ENCODE measurements at regions not wholly inside any gene's neighbourhood (a gene's known extent, or its start where the extent isn't known, plus 50 kb on each side); places are given as distances from the start of the nearest gene placed in this dataset.

DNA sequence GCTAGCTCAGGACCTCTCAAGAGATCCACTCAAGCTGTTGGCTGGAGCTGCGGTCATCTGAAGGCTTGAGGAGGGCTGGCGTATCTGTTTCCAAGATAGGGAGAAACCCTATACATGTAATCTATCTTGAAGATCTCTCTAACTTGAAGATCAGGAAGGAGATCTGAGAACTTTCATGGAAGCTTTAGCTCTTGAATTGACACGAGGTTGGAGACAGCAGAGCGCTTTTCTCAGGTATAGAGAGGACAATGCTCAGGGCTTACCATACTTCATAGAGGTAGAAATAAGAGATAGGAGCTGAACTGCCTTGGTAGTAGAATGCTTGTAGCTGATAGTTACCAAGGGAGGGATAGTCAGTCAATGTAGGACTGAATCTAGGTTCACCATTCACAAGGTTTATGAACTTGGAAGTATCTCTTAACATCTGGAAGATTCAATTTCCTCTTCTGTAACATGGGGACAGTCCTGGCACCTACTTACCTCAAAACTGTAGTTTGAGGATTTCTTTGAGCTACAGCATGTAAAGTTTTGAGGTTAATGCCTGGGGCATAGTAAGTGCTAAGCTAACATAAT is 267.0 kb upstream of the MAF start:
- Mint-ChIP-seq H3K27me3 (no peaks in the 10 kb centered on the region), H3K27ac (no peak overlapping the region), H3K4me1 (no peaks in the 10 kb centered on the region), H3K9me3 (no peaks in the 10 kb centered on the region), H3K36me3 (ENCODE audit: low read depth) (no peaks in the 10 kb centered on the region), H3K4me3 (no peak overlapping the region)
- ChIA-PET POLR2A (interaction anchor here (0.7 kb wide), 1 partner anchor 597 kb away, joined by 4 read pairs; no protein-coding TSS in a partner anchor), CTCF (no interaction called here)
- TF ChIP-seq, protein P1, sequence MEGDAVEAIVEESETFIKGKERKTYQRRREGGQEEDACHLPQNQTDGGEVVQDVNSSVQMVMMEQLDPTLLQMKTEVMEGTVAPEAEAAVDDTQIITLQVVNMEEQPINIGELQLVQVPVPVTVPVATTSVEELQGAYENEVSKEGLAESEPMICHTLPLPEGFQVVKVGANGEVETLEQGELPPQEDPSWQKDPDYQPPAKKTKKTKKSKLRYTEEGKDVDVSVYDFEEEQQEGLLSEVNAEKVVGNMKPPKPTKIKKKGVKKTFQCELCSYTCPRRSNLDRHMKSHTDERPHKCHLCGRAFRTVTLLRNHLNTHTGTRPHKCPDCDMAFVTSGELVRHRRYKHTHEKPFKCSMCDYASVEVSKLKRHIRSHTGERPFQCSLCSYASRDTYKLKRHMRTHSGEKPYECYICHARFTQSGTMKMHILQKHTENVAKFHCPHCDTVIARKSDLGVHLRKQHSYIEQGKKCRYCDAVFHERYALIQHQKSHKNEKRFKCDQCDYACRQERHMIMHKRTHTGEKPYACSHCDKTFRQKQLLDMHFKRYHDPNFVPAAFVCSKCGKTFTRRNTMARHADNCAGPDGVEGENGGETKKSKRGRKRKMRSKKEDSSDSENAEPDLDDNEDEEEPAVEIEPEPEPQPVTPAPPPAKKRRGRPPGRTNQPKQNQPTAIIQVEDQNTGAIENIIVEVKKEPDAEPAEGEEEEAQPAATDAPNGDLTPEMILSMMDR (IDR thresholded peaks at IDR 0.05), result no peak
- no peak for ATAC-seq (ENCODE audit: low read depth)
- intact Hi-C loops (cut with micrococcal nuclease), result no loop called here
- no peak for DNase-seq

DNA sequence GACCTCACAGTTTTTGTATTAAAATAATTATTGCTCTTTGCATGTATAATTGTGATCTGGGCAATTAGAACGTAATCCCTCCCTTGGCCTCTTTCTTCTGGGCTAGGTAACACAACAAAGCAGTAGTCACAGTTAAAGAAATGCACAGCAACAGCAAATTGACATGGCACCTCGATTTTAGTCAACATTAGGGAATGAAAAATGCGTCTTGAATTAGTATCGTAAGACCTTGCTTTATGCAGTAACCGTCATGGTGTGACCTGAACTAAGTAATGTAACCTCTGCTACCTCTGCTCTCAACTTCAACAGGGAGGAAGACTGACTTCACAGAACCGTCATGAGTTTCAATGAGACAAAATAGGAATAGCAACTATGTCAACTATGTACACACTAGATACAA is 265.4 kb upstream of the MAF start:
- Mint-ChIP-seq H3K36me3 (ENCODE audit: low read depth) (no peaks in the 10 kb centered on the region), H3K9me3 (no peaks in the 10 kb centered on the region), H3K4me3 (no peak overlapping the region), H3K27ac (no peak overlapping the region), H3K27me3 (no peaks in the 10 kb centered on the region), H3K4me1 (no peaks in the 10 kb centered on the region)
- POLR2A ChIA-PET, result no interaction called here
- intact Hi-C loops (cut with micrococcal nuclease), result no loop called here
- TF ChIP-seq, protein P1 (IDR thresholded peaks at IDR 0.05), result no peak
- CTCF ChIA-PET, result no interaction called here
- ATAC-seq (ENCODE audit: low read depth), result no peak
- no peak for DNase-seq

DNA sequence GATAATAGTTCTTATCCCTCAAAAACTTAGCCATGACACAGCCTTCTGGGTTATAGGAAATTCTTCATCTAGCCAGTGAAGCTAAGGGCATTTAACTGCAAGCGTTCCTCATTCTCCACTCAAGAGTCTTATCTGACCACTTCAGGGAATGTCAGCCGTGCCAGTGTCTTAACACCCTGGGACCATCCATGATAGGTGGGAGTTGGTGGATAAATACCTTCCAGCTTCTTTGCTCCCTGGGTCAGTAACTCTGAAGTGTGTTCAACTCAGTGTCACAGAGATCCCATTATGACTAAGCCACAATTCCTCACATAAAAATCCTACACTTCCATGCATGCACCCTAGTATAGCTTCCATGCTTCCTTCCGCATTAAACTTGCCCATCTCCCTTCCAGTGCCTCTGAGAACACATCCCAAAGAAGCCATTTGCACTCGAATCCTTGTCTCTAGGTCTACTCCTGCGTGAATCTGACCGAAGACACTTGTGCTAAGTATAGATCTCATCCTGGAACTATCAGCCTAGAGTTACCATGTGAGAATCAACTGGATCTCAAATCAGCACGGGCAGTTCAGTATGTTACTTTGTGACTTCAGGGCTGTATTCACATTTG is 264.3 kb upstream of the MAF start:
- intact Hi-C loops (cut with micrococcal nuclease), result no loop called here

DNA sequence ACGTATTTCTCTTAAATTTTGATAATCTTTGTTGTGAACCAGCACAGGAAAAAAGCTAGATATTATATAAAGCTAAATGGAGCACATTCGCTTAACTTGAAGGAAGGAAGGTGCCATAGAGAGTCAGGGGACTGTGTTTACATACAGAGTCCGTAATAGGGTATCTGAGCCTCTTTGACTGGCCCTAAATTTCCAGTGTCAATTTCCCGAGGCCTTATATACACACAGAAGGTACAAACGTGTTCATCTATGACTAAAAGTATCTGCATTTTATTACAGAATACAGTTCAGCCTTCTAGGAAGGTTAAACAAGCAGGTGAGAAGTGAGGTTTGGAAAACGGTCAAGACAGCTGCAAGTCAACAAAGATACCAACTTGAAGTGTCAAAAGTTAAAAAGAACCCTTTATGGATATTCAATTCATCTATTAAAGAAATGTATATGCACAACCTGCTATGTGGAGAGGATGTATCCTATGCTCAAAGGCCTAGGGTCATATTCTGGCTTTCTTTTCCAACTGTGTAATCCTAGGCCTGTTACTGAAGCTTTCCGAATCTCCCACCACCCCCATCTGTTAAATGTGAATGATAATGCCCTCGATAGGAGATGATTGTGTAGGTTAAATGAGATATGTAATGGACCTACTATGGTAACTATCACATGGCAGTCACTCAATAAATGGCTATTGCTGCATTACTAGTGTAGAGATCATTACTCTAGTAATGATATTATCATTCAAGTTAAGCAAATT is 263.7 kb upstream of the MAF start:
- H3K36me3 Mint-ChIP-seq (ENCODE audit: low read depth), result no peaks in the 10 kb centered on the region
- no peak overlapping the region for H3K4me3 Mint-ChIP-seq
- no peaks in the 10 kb centered on the region for H3K4me1 Mint-ChIP-seq
- ChIA-PET POLR2A (no interaction called here), CTCF (no interaction called here)
- no peak overlapping the region for H3K27ac Mint-ChIP-seq
- DNase-seq, result no peak
- TF ChIP-seq, protein P1 (IDR thresholded peaks at IDR 0.05), result no peak
- no peak for ATAC-seq (ENCODE audit: low read depth)
- no peaks in the 10 kb centered on the region for H3K27me3 Mint-ChIP-seq
- intact Hi-C loops (cut with micrococcal nuclease), result no loop called here
- no peaks in the 10 kb centered on the region for H3K9me3 Mint-ChIP-seq

More for the DNA sequence above, 264.3 kb upstream of the MAF start:
- Mint-ChIP-seq H3K4me3 (no peak overlapping the region), H3K27ac (no peak overlapping the region), H3K4me1 (no peaks in the 10 kb centered on the region), H3K36me3 (ENCODE audit: low read depth) (no peaks in the 10 kb centered on the region), H3K27me3 (no peaks in the 10 kb centered on the region), H3K9me3 (no peaks in the 10 kb centered on the region)
- TF ChIP-seq, protein P1 (IDR thresholded peaks at IDR 0.05), result no peak
- DNase-seq (no peak), ATAC-seq (ENCODE audit: low read depth) (no peak)
- ChIA-PET CTCF (no interaction called here), POLR2A (no interaction called here)
